PC-3 (cell line): ENCODE measurements at regions not wholly inside any gene's neighbourhood (a gene's known extent, or its start where the extent isn't known, plus 50 kb on each side); places are given as distances from the start of the nearest gene placed in this dataset.
A peak's percentile ranks its signal among the peaks of the same experiment; 100 is the strongest.

Experiments
- ATAC-seq: fragments of 200-7000 bp; cut with Tn5 transposase; 2 replicates; pipeline ENCODE4 v1.9.1; 2020; ENCODE audit warnings: mild to moderate bottlenecking, moderate library complexity
- BruUV-seq: library from RNA; stranded (reverse); fragments of 400-500 nt; replicated peaks from 2 replicates; lab custom pipeline; 2021; lab: Mats Ljungman, UMichigan
- CTCF ChIA-PET: fragments of 300-600 bp; sonication (Branson Sonifier 250); formaldehyde crosslinking; loops from one replicate; lab custom pipeline; 2022; ENCODE audit warnings: antibody characterized with exemption; lab: Charles Lee
- POLR2A ChIA-PET: fragments of 300-600 bp; sonication (Branson Sonifier 250); formaldehyde crosslinking; loops from one replicate; lab custom pipeline; 2022; ENCODE audit warnings: antibody characterized with exemption; ENCODE audit not compliant: unreplicated experiment; lab: Charles Lee
- DNase-seq: peaks from one replicate; pipeline ENCODE4 v3.0.0-alpha.2; 2015
- H2AFZ ChIP-seq: fragments of 300-600 bp; sonication (generic); 2 replicates; pipeline ENCODE4 v1.6.0; 2016; ENCODE audit warnings: antibody characterized with exemption, low read length
- H3F3A ChIP-seq: fragments of 300-600 bp; sonication (generic); one replicate; pipeline ENCODE4 v1.6.0; 2017; ENCODE audit warnings: antibody characterized with exemption, low read length, control low read depth, mild to moderate bottlenecking; ENCODE audit not compliant: unreplicated experiment
- H3K27ac ChIP-seq: fragments of 300-600 bp; sonication (generic); 2 replicates; pipeline ENCODE4 v1.5.1; 2016; ENCODE audit warnings: mild to moderate bottlenecking, low read length
- H3K27me3 ChIP-seq: fragments of 300-600 bp; sonication (generic); 2 replicates; pipeline ENCODE4 v1.6.1; 2016; ENCODE audit warnings: low read length, mixed read lengths
- H3K36me3 ChIP-seq: fragments of 300-600 bp; sonication (generic); 2 replicates; pipeline ENCODE4 v1.6.1; 2016; ENCODE audit warnings: low read depth, mixed run types, low read length, mixed read lengths
- H3K4me1 ChIP-seq: fragments of 300-600 bp; sonication (generic); 2 replicates; pipeline ENCODE4 v1.5.1; 2016; ENCODE audit warnings: low read length; ENCODE audit not compliant: insufficient read depth
- H3K4me2 ChIP-seq: fragments of 300-600 bp; sonication (generic); 2 replicates; pipeline ENCODE4 v1.6.0; 2016; ENCODE audit warnings: low read length
- H3K4me3 ChIP-seq: fragments of 300-600 bp; sonication (generic); 2 replicates; pipeline ENCODE4 v1.5.1; 2016; ENCODE audit warnings: mild to moderate bottlenecking, low read length, mixed read lengths
- H3K79me2 ChIP-seq: fragments of 300-600 bp; sonication (generic); 2 replicates; pipeline ENCODE4 v1.6.1; 2017; ENCODE audit warnings: low read length, mixed read lengths
- H3K9ac ChIP-seq: fragments of 300-600 bp; sonication (generic); 2 replicates; pipeline ENCODE4 v1.6.0; 2016; ENCODE audit warnings: mild to moderate bottlenecking, low read length
- H3K9me2 ChIP-seq: fragments of 300-600 bp; sonication (generic); replicated peaks from 2 replicates; pipeline ENCODE4 v1.6.1; 2016; ENCODE audit warnings: mixed run types, low read length, mixed read lengths
- H3K9me3 ChIP-seq: fragments of 300-600 bp; sonication (generic); 2 replicates; pipeline ENCODE4 v1.6.1; 2016; ENCODE audit warnings: low read length, mixed read lengths
- H4K20me1 ChIP-seq: fragments of 300-600 bp; sonication (generic); 2 replicates; pipeline ENCODE4 v1.6.1; 2016; ENCODE audit warnings: low read length, mixed read lengths
- EZH2 ChIP-seq: fragments of 300-600 bp; sonication (generic); IDR thresholded peaks from one replicate; pipeline ENCODE4 v1.6.1; 2017; ENCODE audit warnings: antibody characterized with exemption, mild to moderate bottlenecking, low read length; ENCODE audit not compliant: unreplicated experiment
- EZH2phosphoT487 ChIP-seq: fragments of 300-600 bp; sonication (generic); IDR thresholded peaks from 2 replicates; pipeline ENCODE4 v1.6.1; 2018; ENCODE audit warnings: mild to moderate bottlenecking, antibody characterized with exemption, low read length, borderline replicate concordance
- intact Hi-C: fragments of 100-400 bp; cut with micrococcal nuclease; formaldehyde crosslinking; loops from 2 replicates; pipeline ENCODE4 v1.9.0; 2023
- TF ChIP-seq, protein P1 (sequence below): fragments of 300-600 bp; sonication (generic); conservative IDR thresholded peaks from 2 replicates; pipeline ENCODE4 v1.5.1; 2017; ENCODE audit warnings: antibody characterized with exemption, low read depth, mild to moderate bottlenecking, low read length

DNA sequence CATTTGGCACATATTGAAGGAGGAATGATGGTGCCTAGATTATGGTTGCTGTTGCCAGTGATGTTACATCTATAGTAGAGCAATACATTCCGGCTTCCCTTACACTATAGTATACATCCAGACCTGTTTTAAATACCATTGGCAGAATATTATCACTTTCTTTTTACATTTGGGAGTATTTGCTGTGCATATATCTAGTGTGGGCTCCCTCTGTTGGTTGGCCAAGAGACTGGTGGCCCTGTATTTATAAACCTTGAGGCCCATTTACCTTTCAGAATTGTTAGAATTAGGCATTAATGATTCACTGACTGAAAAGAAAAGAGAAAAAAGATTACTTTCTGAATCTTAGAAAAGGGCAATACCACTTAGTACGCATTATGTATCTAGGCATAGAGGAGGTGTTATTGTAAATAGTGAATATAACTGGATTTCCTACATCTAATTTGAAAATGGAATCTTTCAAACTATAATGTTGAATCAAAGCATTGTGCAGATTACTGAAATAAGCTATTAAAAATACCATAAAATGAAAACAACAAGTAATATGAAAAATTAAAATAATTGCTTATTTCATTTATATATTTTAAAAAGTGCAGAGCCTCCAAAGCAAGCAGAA is 628.8 kb upstream of the MAN1A1 start:
- H3K4me3 ChIP-seq: no peak overlapping the region
- H3K27ac ChIP-seq: no peak overlapping the region
- ChIA-PET CTCF (no interaction called here), POLR2A (no interaction called here)
- H3K4me1 ChIP-seq: no peaks in the 10 kb centered on the region
- peak; percentile 64 for ATAC-seq
- peak; percentile 51 for DNase-seq
- H3K36me3 ChIP-seq: no peaks in the 10 kb centered on the region
- H3K4me2 ChIP-seq: no peak overlapping the region
- TF ChIP-seq, protein P1, sequence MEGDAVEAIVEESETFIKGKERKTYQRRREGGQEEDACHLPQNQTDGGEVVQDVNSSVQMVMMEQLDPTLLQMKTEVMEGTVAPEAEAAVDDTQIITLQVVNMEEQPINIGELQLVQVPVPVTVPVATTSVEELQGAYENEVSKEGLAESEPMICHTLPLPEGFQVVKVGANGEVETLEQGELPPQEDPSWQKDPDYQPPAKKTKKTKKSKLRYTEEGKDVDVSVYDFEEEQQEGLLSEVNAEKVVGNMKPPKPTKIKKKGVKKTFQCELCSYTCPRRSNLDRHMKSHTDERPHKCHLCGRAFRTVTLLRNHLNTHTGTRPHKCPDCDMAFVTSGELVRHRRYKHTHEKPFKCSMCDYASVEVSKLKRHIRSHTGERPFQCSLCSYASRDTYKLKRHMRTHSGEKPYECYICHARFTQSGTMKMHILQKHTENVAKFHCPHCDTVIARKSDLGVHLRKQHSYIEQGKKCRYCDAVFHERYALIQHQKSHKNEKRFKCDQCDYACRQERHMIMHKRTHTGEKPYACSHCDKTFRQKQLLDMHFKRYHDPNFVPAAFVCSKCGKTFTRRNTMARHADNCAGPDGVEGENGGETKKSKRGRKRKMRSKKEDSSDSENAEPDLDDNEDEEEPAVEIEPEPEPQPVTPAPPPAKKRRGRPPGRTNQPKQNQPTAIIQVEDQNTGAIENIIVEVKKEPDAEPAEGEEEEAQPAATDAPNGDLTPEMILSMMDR: peak; percentile 81
- no peak for TF ChIP-seq EZH2phosphoT487
- no peaks in the 10 kb centered on the region for H3K79me2 ChIP-seq
- H3K9ac ChIP-seq: no peak overlapping the region
- no peaks in the 10 kb centered on the region for H3K27me3 ChIP-seq
- H2AFZ ChIP-seq: no peak overlapping the region
- H4K20me1 ChIP-seq: no peaks in the 10 kb centered on the region
- no peaks in the 10 kb centered on the region for H3K9me2 ChIP-seq
- H3F3A ChIP-seq: no peaks in the 10 kb centered on the region
- BruUV-seq: no TSS peak
- no peaks in the 10 kb centered on the region for H3K9me3 ChIP-seq
- intact Hi-C loops: loop anchor here (1.0 to 10.0 kb wide), 4 partner anchors 236 to 834 kb away; no protein-coding TSS in a partner anchor

DNA sequence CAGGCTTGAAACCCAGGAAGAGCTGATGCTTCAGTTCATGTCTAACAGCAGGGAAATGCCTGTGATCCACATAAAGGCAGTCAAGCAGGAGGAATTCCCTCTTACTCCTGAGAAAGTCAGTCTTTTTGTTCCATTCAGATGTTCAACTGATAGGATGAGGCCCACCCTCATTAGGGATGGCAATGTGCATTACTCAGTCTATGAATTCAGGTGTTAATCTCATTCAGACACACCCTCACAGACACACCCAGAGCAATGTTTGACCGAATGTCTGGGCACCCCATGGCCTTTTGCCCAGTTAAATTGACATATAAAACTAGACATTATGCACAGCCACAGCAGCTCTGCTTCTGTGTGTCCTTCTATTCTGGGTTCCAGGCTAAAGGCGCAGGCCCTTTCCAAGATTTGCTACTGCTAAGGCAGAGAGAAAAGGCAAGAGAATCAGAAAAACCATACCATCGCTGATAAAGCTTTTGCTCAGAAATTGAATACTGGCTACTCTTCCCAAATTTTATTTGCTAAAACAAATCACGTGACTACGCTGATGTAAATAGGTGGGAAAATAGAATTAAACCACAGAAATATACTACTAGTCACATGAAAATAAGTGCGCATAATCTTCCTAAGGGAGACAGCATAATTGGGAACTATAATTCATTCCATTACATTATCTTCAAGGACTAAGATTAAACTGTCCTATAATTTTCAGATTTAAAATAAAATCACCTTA is 625.0 kb upstream of the MAN1A1 start:
- Histone ChIP-seq H4K20me1 (no peaks in the 10 kb centered on the region), H2AFZ (no peak overlapping the region), H3K4me1 (no peaks in the 10 kb centered on the region), H3K36me3 (no peaks in the 10 kb centered on the region), H3K79me2 (no peaks in the 10 kb centered on the region), H3K4me3 (no peak overlapping the region), H3K9me2 (no peaks in the 10 kb centered on the region), H3K27me3 (no peaks in the 10 kb centered on the region), H3K9ac (no peak overlapping the region), H3K4me2 (no peak overlapping the region), H3F3A (no peaks in the 10 kb centered on the region), H3K27ac (no peak overlapping the region), H3K9me3 (no peaks in the 10 kb centered on the region)
- no peak for DNase-seq
- ATAC-seq: no peak
- ChIA-PET CTCF (no interaction called here), POLR2A (no interaction called here)
- BruUV-seq: no TSS peak
- TF ChIP-seq, protein P1: no peak
- TF ChIP-seq EZH2: no peak
- TF ChIP-seq EZH2phosphoT487: no peak
- intact Hi-C loops: loop anchor here (10.0 kb wide), 1 partner anchor 830 kb away; no protein-coding TSS in a partner anchor

DNA sequence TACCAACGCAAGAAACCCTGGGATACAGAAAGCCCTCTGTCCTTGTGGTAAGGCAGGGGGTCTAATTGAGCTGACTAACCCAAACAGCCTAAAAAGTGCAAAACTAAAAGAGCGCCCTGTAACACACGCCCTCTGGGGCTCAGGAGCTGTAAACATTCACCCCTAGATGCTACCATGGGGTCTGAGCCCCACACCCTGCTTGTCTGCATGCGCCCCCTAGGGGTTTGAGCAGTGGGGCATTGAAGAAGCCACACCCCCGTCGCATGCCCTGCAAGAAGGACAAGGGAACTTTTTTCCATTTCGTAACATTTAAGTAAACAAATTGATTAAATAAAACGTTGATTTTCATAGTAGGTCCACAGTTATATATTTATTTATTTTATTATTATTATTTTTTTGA is 616.9 kb upstream of the MAN1A1 start:
- ChIA-PET POLR2A (no interaction called here), CTCF (no interaction called here)
- H3K9ac ChIP-seq: no peak overlapping the region
- intact Hi-C loops: no loop called here
- H4K20me1 ChIP-seq: no peaks in the 10 kb centered on the region
- no peaks in the 10 kb centered on the region for H3K4me1 ChIP-seq
- H3K27ac ChIP-seq: no peak overlapping the region
- no peaks in the 10 kb centered on the region for H3K9me2 ChIP-seq
- no peaks in the 10 kb centered on the region for H3K36me3 ChIP-seq
- BruUV-seq: no TSS peak
- H3K27me3 ChIP-seq: no peaks in the 10 kb centered on the region
- H3K4me3 ChIP-seq: no peak overlapping the region
- H3K79me2 ChIP-seq: no peaks in the 10 kb centered on the region
- ATAC-seq (no peak), DNase-seq (peak; percentile 13)
- H3K4me2 ChIP-seq: no peak overlapping the region
- H2AFZ ChIP-seq: no peak overlapping the region
- no peaks in the 10 kb centered on the region for H3K9me3 ChIP-seq
- TF ChIP-seq EZH2: no peak
- TF ChIP-seq, protein P1: peak; percentile 37; the same call in 1 of the 2 replicates
- H3F3A ChIP-seq: no peaks in the 10 kb centered on the region
